GM18951 (cell line): ENCODE measurements at regions not wholly inside any gene's neighbourhood (a gene's known extent, or its start where the extent isn't known, plus 50 kb on each side); places are given as distances from the start of the nearest gene placed in this dataset.
"Not testable (repeated sequence)": the region's sequence is repeated elsewhere in the genome, so short reads cannot be mapped to it uniquely, and the experiment has no call there.

Experiments
- POLR2A ChIP-seq: IDR thresholded peaks from 4 replicates; pipeline ENCODE4 v1.6.1; 2011; ENCODE audit warnings: mild to moderate bottlenecking; ENCODE audit not compliant: insufficient read length, insufficient read depth; ENCODE audit errors: extremely low read depth
- in situ Hi-C: fragments of 300-500 bp; cut with MboI; formaldehyde crosslinking; loops from one replicate; pipeline ENCODE4 v1.12.0; 2022; ENCODE audit warnings: low sequenced_read_pairs, mixed read lengths, inconsistent platforms; ENCODE audit not compliant: unreplicated experiment

DNA sequence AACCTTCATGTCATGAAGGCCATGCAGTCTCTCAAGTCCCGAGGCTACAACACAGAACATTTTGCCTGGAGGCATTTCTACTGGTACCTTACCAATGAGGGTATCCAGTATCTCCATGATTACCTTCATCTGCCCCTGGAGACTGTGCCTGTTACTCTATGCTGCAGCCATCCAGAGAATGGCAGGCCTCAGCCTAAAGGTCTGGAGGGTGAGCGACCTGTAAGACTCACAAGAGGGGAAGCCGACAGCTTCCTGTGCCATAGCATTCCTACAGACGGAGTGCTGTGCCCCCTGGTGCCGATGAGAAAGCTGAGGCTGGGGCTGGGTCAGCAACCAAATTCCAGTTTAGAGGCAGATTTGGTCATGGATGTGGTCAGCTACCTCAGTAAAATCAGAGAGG is 51.3 kb upstream of the CADPS start:
- TF ChIP-seq POLR2A, result no peak
- in situ Hi-C loops, result no loop called here

DNA sequence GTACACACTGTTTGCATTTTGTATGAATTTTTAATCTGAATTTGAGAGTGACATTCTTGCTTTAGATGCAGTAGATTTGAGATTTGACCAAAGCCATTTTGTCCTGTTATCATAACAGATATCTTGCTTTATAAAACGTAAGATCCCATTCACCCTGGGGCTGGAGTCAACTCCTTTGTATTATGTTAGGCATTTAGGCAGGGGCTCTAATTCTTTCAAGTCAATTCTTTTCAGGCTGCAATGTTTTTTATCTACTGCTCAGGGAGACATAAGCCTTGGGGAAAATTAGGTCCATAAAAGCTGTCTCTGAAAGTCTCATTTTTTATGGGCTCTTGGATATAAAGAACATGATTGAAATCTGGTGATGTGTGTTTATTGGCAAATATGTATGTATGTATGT is 53.0 kb upstream of the CADPS start:
- TF ChIP-seq POLR2A, result no peak
- in situ Hi-C loops, result no loop called here

- in situ Hi-C loops, result no loop called here
These were observed 54.6 kb upstream of the CADPS start for GRCh38 chr3:62929771-62930170.

GRCh38 chr3:62935793-62936192 is 60.6 kb upstream of the CADPS start:
- in situ Hi-C loops, result no loop called here
- no peak for TF ChIP-seq POLR2A

More at GRCh38 chr3:62929771-62930170, 54.6 kb upstream of the CADPS start:
- no peak for TF ChIP-seq POLR2A

DNA sequence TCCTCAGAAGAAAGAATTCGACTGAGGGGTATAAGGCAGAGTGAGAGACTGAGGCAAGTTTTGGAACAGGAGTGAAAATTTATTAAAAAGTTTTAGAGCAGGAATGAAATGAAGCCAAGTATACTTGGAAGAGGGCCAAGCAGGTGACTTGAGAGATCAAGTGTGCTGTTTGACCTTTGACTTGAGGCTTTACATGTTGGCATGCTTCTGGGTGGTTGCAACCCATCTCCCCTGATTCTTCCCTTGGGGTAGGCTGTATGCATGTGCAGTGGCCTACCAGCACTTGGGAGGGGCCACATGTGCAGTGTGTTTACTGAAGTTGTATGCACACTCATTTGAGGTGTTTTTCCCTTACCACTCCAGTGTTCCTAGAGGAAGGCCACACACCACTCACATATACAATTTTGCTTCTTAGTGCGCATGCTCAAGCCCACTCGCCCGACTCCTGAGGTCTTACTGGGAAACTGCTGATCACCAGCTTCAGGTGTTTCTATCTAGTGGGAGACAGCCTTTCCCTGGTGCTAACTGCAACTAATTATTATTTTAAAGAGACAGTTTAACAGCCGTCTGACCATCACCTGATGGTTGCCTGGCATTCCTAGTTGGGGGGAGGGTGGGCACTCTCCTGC is 61.5 kb upstream of the CADPS start:
- TF ChIP-seq POLR2A, result no peak
- in situ Hi-C loops, result no loop called here

DNA sequence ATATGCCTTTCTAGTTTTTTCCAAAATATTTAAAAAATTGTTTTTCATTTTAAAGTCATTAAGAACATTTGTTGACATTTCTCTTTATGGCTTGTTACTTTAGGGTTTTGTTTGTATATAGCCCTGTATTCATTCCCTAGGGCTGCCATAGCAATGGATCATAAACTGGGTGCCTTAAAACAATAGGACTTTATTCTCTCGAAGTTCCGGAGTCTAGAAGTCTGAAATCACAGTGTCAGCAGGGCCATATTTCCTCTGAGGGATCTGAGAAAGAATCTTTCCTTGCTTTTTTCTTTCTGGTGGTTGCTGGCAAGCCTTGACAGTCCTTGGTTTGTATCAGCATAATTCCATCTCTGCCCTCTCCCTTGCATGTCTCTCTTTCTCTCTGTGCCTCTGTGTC is 63.4 kb upstream of the CADPS start:
- in situ Hi-C loops, result no loop called here
- TF ChIP-seq POLR2A, result no peak

DNA sequence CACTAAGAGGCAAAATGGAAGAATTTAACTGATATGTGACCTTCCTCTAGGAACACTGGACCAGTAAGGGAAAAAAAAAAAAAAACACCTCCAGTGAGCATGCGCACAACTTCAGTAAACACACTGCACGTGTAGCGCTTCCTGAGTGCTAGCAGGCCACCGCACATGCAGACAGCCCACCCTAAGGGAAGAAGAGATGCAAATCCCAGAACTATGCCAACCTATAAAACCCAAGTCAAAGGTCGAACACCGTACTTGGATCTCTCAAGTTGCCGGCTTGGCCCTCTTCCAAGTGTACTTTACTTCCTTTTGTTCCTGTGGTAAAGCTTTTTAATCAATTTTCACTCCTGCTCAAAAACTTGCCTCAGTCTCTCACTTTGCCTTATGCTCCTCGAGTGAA is 64.5 kb upstream of the CADPS start:
- TF ChIP-seq POLR2A, result no peak
- in situ Hi-C loops, result no loop called here

DNA sequence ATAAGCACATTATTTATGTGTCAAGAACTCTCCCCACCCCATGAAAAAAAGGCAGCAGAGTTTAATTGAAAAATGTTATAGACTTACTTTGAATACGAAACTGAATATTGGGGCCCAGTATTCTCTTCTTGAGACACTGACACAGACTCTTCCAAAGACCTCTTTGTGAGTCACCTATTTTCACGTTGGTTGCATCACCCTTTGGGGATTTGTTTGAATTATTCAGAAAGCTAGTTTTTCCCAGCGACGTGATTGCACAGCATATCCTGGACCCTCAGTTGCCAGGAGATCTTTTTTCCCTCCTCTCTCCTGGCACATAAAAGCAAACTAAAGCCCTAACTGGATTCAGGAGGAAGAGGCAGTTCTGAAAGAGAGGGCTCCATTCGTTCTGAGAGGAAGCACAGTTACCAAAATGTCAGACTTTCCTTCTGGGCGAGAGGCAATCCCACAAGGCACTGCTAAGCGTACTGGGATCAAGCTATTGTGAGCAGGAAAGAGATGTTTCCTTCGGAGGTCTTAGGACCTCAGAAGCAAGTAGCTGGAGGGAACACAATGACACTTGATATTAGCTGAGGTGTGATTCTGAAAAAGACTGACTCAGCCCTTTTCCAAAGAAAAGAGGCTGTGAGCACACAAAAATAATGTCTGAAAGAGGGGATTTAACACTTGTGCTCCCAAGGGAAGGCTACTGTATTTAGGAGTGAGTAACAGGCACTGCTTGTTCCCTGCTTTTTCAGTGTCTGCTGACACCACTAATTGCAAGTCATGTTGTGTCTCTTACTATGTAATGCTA is 65.8 kb upstream of the CADPS start:
- in situ Hi-C loops, result no loop called here
- TF ChIP-seq POLR2A, result no peak

DNA sequence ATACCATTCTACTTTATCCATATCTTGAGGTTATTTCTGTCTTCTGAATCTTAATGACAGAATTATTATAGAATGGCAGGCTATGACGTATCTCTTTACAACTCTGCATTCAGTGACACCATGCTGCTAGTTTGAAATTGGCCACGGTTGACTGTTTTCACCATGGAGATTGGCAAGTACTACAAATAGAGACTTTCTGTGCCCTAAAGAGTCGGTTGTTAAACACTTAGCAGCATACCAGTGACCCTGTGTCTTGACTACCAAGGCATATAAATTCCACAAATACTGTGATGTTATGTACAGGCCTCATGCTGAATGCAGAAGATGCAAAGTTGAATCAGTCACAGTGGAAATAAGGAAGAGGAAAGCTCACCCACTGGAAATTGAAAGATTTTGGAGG is 67.0 kb upstream of the CADPS start:
- TF ChIP-seq POLR2A, result no peak

GRCh38 chr3:62942764-62943163 is 67.5 kb upstream of the CADPS start:
- in situ Hi-C loops, result no loop called here
- no peak for TF ChIP-seq POLR2A

More for the DNA sequence above, 67.0 kb upstream of the CADPS start:
- in situ Hi-C loops, result no loop called here

GRCh38 chr3:62948921-62949320 is 73.7 kb upstream of the CADPS start:
- no peak for TF ChIP-seq POLR2A
- in situ Hi-C loops, result no loop called here

DNA sequence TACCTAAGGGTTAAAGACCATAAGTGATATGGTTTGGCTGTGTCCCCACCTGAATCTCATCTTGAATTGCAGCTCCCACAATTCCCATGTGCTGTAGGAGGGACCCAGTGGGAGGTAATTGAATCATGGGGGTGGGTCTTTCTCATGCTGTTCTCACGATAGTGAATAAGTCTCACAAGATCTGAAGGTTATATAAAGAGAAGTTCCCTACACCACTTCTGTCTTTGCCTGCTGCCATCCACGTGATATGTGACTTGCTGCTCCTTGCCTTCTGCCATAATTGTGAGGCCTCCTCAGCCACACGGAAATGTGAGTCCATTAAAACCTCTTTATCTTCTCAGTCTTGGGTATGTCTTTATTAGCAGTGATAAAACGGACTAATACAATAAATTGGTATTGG is 75.0 kb upstream of the CADPS start:
- in situ Hi-C loops, result no loop called here
- TF ChIP-seq POLR2A, result no peak

DNA sequence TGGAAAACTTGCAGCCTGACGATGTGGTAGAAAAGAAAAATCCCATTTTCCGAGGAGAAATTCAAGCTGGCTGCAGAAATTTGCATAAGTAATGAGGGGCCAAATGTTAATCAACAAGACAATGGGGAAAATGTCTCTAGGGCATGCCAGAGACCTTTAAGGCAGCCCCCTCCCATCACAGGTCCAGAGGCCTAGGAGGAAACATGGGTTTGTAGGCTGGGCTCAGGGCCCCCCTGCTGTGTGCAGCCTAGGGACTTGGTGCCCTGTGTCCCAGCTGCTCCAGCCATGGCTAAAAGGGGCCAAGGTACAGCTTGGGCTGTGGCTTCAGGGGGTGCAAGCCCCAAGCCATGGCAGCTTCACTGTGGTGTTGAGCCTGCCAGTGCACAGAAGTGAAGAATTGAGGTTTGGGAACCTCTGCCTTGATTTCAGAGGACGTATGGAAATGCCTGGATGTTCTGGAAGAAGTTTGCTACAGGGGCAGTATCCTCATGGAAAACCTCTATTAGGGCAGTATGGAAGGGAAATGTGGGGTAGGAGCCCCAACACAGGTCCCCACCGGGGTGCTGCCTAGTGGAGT is 75.9 kb upstream of the CADPS start:
- TF ChIP-seq POLR2A, result no peak
- in situ Hi-C loops, result no loop called here

DNA sequence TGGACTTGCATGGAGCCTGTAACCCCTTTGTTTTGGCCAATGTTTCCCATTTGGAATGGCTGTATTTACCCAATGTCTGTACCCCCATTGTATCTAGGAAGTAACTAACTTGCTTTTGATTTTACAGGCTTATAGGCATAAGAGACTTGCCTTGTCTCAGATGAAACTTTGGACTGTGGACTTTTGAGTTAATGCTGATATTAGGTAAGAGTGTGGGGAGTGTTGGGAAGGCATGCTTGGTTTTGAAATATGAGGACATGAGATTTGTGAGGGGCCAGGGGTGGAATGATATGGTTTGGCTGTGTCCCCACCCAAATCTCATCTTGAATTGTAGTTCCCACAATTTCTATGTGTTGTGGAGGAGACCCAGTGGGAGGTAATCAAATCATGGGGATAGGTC is 76.7 kb upstream of the CADPS start:
- in situ Hi-C loops, result not testable (repeated sequence)
